Tibial artery (tissue), 4 donors: ENCODE measurements at regions not wholly inside any gene's neighbourhood (a gene's known extent, or its start where the extent isn't known, plus 50 kb on each side); places are given as distances from the start of the nearest gene placed in this dataset.

ENCODE experiments used
- DNase-seq, 2 donors: peaks; one replicate each; pipeline ENCODE4 v3.0.0-alpha.2; 2019
- H3K27ac ChIP-seq, 2 donors: fragments of 200-600 bp; sonication (generic) in 1 of 2; 1 replicate in 1 of 2; 2 replicates in 1 of 2; pipeline ENCODE4 v1.5.1; 2018 to 2019; ENCODE audit warnings: mild to moderate bottlenecking in 1 of 2
- H3K27me3 ChIP-seq, 2 donors: fragments of 200-600 bp; sonication (generic) in 1 of 2; one replicate each; pipeline versions ENCODE4 v1.5.1 to v1.6.0; 2016 to 2019
- H3K36me3 ChIP-seq, 3 donors: fragments of 200-600 bp; sonication (generic) in 2 of 3; one replicate each; pipeline ENCODE4 v1.5.1; 2016 to 2019; ENCODE audit warnings: mild to moderate bottlenecking in 2 of 3
- H3K4me1 ChIP-seq, 4 donors: fragments of 200-600 bp; sonication (generic) in 2 of 4; 1 replicate in 3 of 4; 2 replicates in 1 of 4; pipeline ENCODE4 v1.5.1; 2016 to 2019
- H3K4me3 ChIP-seq, 2 donors: fragments of 200-600 bp; sonication (generic) in 1 of 2; 1 replicate in 1 of 2; 2 replicates in 1 of 2; pipeline ENCODE4 v1.5.1; 2018 to 2019; ENCODE audit warnings: mild to moderate bottlenecking in 2 of 2
- H3K9me3 ChIP-seq, 3 donors: fragments of 200-600 bp; sonication (generic) in 1 of 3; one replicate each; pipeline ENCODE4 v1.5.1; 2016 to 2019
- intact Hi-C: fragments of 100-400 bp; cut with DNase I; formaldehyde crosslinking; loops from one replicate; pipeline ENCODE4 v1.15.0; 2023; ENCODE audit warnings: low total_unique reads
- TF ChIP-seq, protein P1 (sequence below), 2 experiments: fragments of 200-600 bp in 1 of 2; fragments of 450-650 bp in 1 of 2; IDR thresholded peaks; one replicate each; pipeline ENCODE4 v1.5.1; 2017 to 2019; ENCODE audit warnings: antibody characterized with exemption in 2 of 2, mild to moderate bottlenecking in 1 of 2, moderate library complexity in 1 of 2

DNA sequence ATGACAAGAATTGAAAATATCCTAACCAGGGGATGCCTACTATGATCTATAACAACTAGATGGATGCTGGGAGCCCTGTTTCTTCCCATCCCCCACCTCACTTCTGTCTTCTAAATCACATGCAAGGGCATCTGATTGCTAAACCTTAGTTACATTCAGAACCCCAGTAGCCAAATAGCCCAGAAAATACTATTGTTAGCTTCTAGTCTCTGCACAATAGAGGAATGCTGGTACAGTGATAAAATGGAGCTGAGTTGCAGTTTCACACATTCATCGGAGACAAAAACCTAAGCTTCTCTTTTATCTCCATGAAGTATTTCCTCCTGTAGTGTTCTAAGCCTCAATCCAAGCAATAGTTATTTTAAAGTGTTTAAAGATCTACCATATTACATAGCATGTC, 942.9 kb downstream of the RPS29 start:
- intact Hi-C loops = no loop called here
- Histone ChIP-seq H3K4me3 (no peak overlapping the region), H3K36me3 (no peaks in the 10 kb centered on the region), H3K4me1 (no peaks in the 10 kb centered on the region), H3K27ac (no peak overlapping the region), H3K27me3 (no peaks in the 10 kb centered on the region), H3K9me3 (peaks cover 0 to 4% (median 0%) of the 10 kb centered on the region in 3 donors)
- DNase-seq = no peak
- TF ChIP-seq, protein P1, sequence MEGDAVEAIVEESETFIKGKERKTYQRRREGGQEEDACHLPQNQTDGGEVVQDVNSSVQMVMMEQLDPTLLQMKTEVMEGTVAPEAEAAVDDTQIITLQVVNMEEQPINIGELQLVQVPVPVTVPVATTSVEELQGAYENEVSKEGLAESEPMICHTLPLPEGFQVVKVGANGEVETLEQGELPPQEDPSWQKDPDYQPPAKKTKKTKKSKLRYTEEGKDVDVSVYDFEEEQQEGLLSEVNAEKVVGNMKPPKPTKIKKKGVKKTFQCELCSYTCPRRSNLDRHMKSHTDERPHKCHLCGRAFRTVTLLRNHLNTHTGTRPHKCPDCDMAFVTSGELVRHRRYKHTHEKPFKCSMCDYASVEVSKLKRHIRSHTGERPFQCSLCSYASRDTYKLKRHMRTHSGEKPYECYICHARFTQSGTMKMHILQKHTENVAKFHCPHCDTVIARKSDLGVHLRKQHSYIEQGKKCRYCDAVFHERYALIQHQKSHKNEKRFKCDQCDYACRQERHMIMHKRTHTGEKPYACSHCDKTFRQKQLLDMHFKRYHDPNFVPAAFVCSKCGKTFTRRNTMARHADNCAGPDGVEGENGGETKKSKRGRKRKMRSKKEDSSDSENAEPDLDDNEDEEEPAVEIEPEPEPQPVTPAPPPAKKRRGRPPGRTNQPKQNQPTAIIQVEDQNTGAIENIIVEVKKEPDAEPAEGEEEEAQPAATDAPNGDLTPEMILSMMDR (IDR thresholded peaks at IDR 0.05) = no peak

DNA sequence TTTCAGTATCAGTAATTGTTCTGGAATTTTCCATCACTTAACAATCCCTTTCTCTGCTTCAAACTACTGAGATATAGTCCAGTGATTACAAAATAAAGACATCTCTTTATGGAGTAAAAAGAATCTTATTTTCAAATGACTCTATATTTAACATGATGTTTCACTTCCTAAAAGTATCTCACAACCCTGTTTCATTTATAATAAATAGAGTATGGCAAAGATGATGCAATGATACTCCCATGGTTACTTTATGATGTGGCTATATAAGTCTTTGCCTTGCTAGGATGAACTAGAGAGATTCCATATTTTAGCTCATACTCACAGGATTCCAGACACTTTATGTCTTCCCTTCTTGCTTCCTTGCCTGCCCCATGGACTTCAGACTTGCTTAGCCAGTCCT, 953.5 kb upstream of the MDGA2 start:
- H3K27me3 ChIP-seq = no peaks in the 10 kb centered on the region
- H3K9me3 ChIP-seq = no peaks in the 10 kb centered on the region
- H3K27ac ChIP-seq = no peak overlapping the region
- no peak overlapping the region for H3K4me3 ChIP-seq
- H3K4me1 ChIP-seq = no peaks in the 10 kb centered on the region
- no peak for DNase-seq
- TF ChIP-seq, protein P1 (IDR thresholded peaks at IDR 0.05) = no peak
- H3K36me3 ChIP-seq = no peaks in the 10 kb centered on the region
- intact Hi-C loops = no loop called here

DNA sequence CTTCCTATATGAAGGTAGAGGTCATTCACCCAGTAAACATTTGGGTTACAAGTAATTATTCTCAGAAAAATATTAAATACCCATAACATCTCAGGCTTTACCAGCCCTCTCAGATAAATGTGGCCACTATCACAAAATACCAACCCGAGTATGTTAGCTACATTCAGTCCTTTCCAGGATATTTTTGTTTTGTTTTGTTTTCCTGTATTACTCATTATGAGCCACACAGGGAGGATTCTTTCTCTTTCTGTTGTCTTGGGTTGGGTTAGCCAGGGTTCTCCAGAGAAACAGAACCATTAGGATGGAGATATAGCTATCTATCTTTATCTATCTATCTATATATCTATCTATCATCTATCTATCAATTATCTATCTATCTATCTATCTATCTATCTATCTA, 947.6 kb upstream of the MDGA2 start:
- TF ChIP-seq, protein P1 (IDR thresholded peaks at IDR 0.05) = no peak
- DNase-seq = no peak
- Histone ChIP-seq H3K4me3 (no peak overlapping the region), H3K36me3 (no peaks in the 10 kb centered on the region), H3K4me1 (no peaks in the 10 kb centered on the region), H3K27me3 (no peaks in the 10 kb centered on the region), H3K9me3 (no peaks in the 10 kb centered on the region), H3K27ac (no peak overlapping the region)
- intact Hi-C loops = no loop called here

DNA sequence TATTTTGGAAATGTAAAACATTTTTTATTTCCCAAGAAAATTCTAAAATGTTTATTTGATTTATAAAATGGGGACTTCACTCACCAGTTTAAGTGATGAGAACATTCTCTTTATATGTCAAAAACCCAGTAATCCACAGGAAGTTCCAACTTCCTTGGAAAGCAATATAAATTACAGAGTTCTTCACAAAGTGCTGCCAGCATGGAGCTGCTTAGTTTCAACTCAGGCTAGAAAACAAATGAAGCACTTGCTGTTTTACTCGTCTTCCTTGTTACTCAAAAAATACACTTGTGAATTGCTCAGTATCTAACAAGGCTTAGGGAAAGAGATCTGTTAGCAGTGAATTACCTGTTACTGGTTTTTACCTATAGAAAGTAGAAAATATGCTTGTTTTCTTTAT, 942.7 kb upstream of the MDGA2 start:
- TF ChIP-seq, protein P1 (IDR thresholded peaks at IDR 0.05) = no peak

DNA sequence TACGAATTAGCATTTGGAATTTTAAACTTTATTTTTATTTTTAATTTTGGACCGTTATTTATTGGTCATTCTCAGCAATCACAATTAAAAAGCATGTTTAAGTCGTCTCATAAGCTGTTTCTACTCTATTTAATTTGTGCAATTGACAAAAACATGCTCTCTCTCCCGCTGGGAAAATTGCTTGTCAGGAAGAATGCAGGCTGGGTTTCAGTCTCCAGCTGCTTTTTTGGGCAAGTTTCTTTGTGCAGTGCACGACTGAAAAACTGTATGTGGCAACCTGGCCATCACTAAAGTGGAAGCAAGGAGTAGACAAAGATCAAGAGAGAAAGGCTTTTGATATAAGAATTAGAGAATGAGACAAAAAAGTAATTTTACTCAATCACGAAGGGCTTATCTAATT, 941.5 kb upstream of the MDGA2 start:
- Histone ChIP-seq H3K4me3 (no peak overlapping the region), H3K27me3 (no peaks in the 10 kb centered on the region), H3K36me3 (no peaks in the 10 kb centered on the region), H3K9me3 (no peaks in the 10 kb centered on the region), H3K4me1 (no peaks in the 10 kb centered on the region), H3K27ac (no peak overlapping the region)
- DNase-seq = no peak
- intact Hi-C loops = no loop called here
- TF ChIP-seq, protein P1 (IDR thresholded peaks at IDR 0.05) = no peak

More for the DNA sequence above, 942.7 kb upstream of the MDGA2 start:
- Histone ChIP-seq H3K4me1 (no peaks in the 10 kb centered on the region), H3K27me3 (no peaks in the 10 kb centered on the region), H3K4me3 (no peak overlapping the region), H3K36me3 (no peaks in the 10 kb centered on the region), H3K9me3 (no peaks in the 10 kb centered on the region), H3K27ac (no peak overlapping the region)
- no peak for DNase-seq
- intact Hi-C loops = no loop called here

DNA sequence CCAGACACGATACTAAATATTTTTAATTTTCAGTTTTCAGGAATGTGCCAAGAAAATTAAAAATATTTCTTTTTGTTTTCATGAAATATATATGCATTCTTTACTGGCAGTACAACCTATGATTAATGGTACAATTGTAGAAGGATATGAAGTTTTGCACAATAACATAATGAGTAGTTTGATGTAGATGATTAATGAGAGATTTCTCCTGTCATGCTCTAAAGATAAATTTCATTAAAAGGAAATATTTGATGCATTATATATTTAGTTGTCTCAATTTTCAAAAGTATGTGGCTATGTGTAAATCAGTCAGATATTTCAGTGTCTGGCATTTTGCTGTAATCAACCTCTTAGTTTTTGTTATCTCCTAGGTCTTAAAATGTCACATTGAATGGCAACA, 940.2 kb upstream of the MDGA2 start:
- TF ChIP-seq, protein P1 (IDR thresholded peaks at IDR 0.05) = no peak
- intact Hi-C loops = no loop called here
- no peak for DNase-seq
- Histone ChIP-seq H3K4me3 (no peak overlapping the region), H3K27me3 (no peaks in the 10 kb centered on the region), H3K27ac (no peak overlapping the region), H3K36me3 (no peaks in the 10 kb centered on the region), H3K9me3 (no peaks in the 10 kb centered on the region), H3K4me1 (no peaks in the 10 kb centered on the region)
